SK-N-MC (cell line): ENCODE measurements at regions not wholly inside any gene's neighbourhood (a gene's known extent, or its start where the extent isn't known, plus 50 kb on each side); places are given as distances from the start of the nearest gene placed in this dataset.

Source experiments
- DNase-seq: peaks from one replicate; pipeline ENCODE4 v3.0.0-alpha.2; 2011; ENCODE audit warnings: low read depth, low spot score
- H3K27ac ChIP-seq: fragments of 200-600 bp; sonication (generic); 2 replicates; pipeline ENCODE4 v1.5.1; 2016; ENCODE audit warnings: mixed run types
- H3K36me3 ChIP-seq: fragments of 200-600 bp; sonication (generic); 2 replicates; pipeline ENCODE4 v1.6.1; 2017; ENCODE audit warnings: antibody characterized with exemption, low read length, mixed read lengths; ENCODE audit not compliant: insufficient read depth
- H3K4me3 ChIP-seq: fragments of 200-600 bp; sonication (generic); 2 replicates; pipeline ENCODE4 v1.5.1; 2016
- H3K9ac ChIP-seq: fragments of 200-600 bp; sonication (generic); 2 replicates; pipeline ENCODE4 v1.8.0; 2017; ENCODE audit warnings: mixed run types, mixed read lengths; ENCODE audit not compliant: insufficient read length
- H3K9me3 ChIP-seq: fragments of 200-600 bp; sonication (generic); 2 replicates; pipeline ENCODE4 v1.6.1; 2017; ENCODE audit warnings: low read depth, mild to moderate bottlenecking, antibody characterized with exemption, low read length, moderate library complexity, mixed read lengths
- EZH2 ChIP-seq: fragments of 200-600 bp; sonication (generic); IDR thresholded peaks from one replicate; pipeline ENCODE4 v1.6.1; 2017; ENCODE audit warnings: antibody characterized with exemption
- FOXP2 ChIP-seq: optimal IDR thresholded peaks from 2 replicates; pipeline ENCODE3; 2011; ENCODE audit warnings: mild to moderate bottlenecking, moderate library complexity; ENCODE audit not compliant: insufficient read depth; ENCODE audit errors: extremely low read length, control extremely low read depth
- POLR2AphosphoS5 ChIP-seq: IDR thresholded peaks from 2 replicates; pipeline ENCODE4 v1.6.1; 2012; ENCODE audit warnings: mild to moderate bottlenecking, low read depth, low read length, borderline replicate concordance

- no peak for DNase-seq
- Histone ChIP-seq H3K36me3 (no peaks in the 10 kb centered on the region), H3K9me3 (no peaks in the 10 kb centered on the region), H3K9ac (no peak overlapping the region), H3K4me3 (no peak overlapping the region), H3K27ac (no peak overlapping the region)
- no peak for TF ChIP-seq FOXP2
- TF ChIP-seq POLR2AphosphoS5 = no peak
- no peak for TF ChIP-seq EZH2
These were observed 176.4 kb upstream of the DACH1 start for GRCh38 chr13:72043366-72043765.

GRCh38 chr13:72041165-72041564 is 174.2 kb upstream of the DACH1 start:
- Histone ChIP-seq H3K9ac (no peak overlapping the region), H3K9me3 (no peaks in the 10 kb centered on the region), H3K27ac (no peak overlapping the region), H3K36me3 (no peaks in the 10 kb centered on the region), H3K4me3 (no peak overlapping the region)
- no peak for TF ChIP-seq POLR2AphosphoS5
- no peak for TF ChIP-seq FOXP2
- TF ChIP-seq EZH2 = no peak
- DNase-seq = no peak

- no peak overlapping the region for H3K9ac ChIP-seq
- H3K9me3 ChIP-seq = no peaks in the 10 kb centered on the region
- H3K36me3 ChIP-seq = no peaks in the 10 kb centered on the region
- TF ChIP-seq EZH2 (no peak), POLR2AphosphoS5 (no peak), FOXP2 (no peak)
- DNase-seq = no peak
- H3K4me3 ChIP-seq = no peak overlapping the region
- H3K27ac ChIP-seq = no peak overlapping the region
These were observed 172.1 kb upstream of the DACH1 start for GRCh38 chr13:72039126-72039525.

DNA sequence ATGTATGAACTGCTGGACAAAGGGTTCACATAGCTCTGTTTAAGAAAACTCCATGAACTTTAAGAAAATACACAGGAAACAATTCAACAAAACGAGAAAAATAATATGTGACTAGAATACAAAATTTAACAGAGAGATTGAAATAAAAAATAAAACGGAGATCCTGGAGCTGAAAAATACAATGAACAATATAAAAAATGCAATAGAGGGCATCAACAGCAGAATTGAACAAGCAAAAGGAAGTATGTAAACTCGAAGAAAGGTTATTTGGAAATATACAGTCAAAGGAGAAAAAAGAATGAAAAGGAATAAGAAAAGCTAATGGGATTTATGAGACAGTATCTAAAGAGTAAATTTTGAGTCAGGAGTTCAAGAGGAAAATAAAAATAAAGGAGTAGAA is 163.0 kb upstream of the DACH1 start:
- no peak for DNase-seq
- H3K27ac ChIP-seq = no peak overlapping the region
- H3K36me3 ChIP-seq = no peaks in the 10 kb centered on the region
- H3K9me3 ChIP-seq = no peaks in the 10 kb centered on the region
- TF ChIP-seq FOXP2 (no peak), EZH2 (no peak), POLR2AphosphoS5 (no peak)
- no peak overlapping the region for H3K9ac ChIP-seq
- H3K4me3 ChIP-seq = no peak overlapping the region

GRCh38 chr13:72025836-72026235 is 158.8 kb upstream of the DACH1 start:
- Histone ChIP-seq H3K27ac (no peak overlapping the region), H3K36me3 (no peaks in the 10 kb centered on the region), H3K9me3 (no peaks in the 10 kb centered on the region), H3K9ac (no peak overlapping the region), H3K4me3 (no peak overlapping the region)
- no peak for DNase-seq
- TF ChIP-seq EZH2 = no peak
- no peak for TF ChIP-seq POLR2AphosphoS5
- no peak for TF ChIP-seq FOXP2

DNA sequence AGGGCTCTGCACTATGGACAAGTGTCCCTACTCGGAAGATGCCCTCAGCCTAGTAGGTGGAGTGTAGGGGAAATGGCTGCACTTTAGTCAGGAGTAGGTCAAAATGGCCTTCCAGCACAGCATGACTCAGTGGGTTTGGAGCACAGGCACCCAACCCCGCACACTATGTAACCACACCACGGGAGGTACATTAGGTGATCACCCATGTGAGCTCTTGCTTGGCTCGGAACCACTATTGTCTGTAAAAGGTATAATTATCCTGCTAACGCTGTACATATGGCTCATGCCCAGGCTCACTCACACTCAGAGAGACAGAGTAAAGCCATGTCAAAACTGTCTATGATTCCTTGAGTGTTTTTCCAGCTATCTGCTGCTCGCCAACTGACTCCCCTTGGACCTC is 156.9 kb upstream of the DACH1 start:
- DNase-seq = no peak
- H3K36me3 ChIP-seq = no peaks in the 10 kb centered on the region
- no peak overlapping the region for H3K27ac ChIP-seq
- no peaks in the 10 kb centered on the region for H3K9me3 ChIP-seq
- no peak overlapping the region for H3K4me3 ChIP-seq
- no peak for TF ChIP-seq EZH2
- TF ChIP-seq POLR2AphosphoS5 = no peak
- no peak for TF ChIP-seq FOXP2
- no peak overlapping the region for H3K9ac ChIP-seq

DNA sequence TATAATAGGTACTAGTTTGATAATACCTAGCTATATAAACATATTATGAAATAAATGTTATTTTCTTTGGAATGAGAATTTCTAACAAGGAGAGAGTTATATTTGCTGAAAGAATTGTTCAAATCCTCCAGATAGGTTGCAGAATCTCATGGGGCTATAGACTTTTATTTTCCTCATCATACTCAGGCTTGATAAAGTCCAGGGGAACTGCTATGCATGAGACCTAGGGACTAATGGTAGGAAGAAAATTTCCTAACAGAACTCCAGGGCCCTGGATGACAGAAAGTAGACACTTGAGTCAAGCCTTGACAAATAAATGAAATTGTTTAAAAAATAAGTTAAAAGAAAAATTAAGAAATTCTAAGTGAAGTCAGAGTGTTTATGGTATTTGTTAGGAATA is 138.5 kb upstream of the DACH1 start:
- Histone ChIP-seq H3K9ac (no peak overlapping the region), H3K9me3 (no peaks in the 10 kb centered on the region), H3K4me3 (no peak overlapping the region), H3K36me3 (no peaks in the 10 kb centered on the region), H3K27ac (no peak overlapping the region)
- no peak for DNase-seq
- no peak for TF ChIP-seq FOXP2
- TF ChIP-seq EZH2 = no peak
- no peak for TF ChIP-seq POLR2AphosphoS5

GRCh38 chr13:72004784-72005374 is 137.9 kb upstream of the DACH1 start:
- Histone ChIP-seq H3K27ac (no peak overlapping the region), H3K9me3 (no peaks in the 10 kb centered on the region), H3K9ac (no peak overlapping the region), H3K36me3 (no peaks in the 10 kb centered on the region), H3K4me3 (no peak overlapping the region)
- DNase-seq = no peak
- TF ChIP-seq FOXP2 (no peak), EZH2 (no peak), POLR2AphosphoS5 (no peak)

DNA sequence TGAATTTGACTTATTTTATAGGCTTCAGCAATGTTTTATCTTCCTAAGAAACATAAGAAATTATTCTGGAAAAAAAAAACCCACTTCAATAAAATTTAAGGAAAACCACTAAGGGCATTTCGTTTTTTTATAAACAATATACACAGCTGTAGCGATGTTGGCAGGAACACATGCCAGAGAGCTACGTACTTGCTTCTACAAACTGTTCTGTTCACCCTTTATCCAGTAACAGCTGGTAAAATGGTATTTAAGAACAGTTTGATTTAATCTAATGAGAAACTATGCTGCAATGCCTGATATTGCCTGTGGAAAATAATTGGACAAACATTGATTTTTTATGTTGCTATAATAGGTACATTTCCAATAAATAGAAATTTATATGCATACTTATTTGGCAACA is 137.2 kb upstream of the DACH1 start:
- TF ChIP-seq POLR2AphosphoS5 (no peak), FOXP2 (no peak), EZH2 (no peak)
- no peak overlapping the region for H3K9ac ChIP-seq
- DNase-seq = no peak

More for the DNA sequence above, 137.2 kb upstream of the DACH1 start:
- H3K4me3 ChIP-seq = no peak overlapping the region
- no peak overlapping the region for H3K27ac ChIP-seq
- H3K36me3 ChIP-seq = no peaks in the 10 kb centered on the region
- H3K9me3 ChIP-seq = no peaks in the 10 kb centered on the region
